Upper lobe of left lung (tissue), 4 donors: ENCODE measurements at regions not wholly inside any gene's neighbourhood (a gene's known extent, or its start where the extent isn't known, plus 50 kb on each side); places are given as distances from the start of the nearest gene placed in this dataset.

Experiments used
- EP300 ChIP-seq, 4 donors: sonication (generic); formaldehyde crosslinking; IDR thresholded peaks; one replicate each; pipeline ENCODE4 v1.5.1; 2017; ENCODE audit warnings: antibody characterized with exemption in 4 of 4, control low read depth in 2 of 4
- POLR2A ChIP-seq, 4 donors: fragments of 450-650 bp; IDR thresholded peaks; one replicate each; pipeline ENCODE4 v1.5.1; 2016 to 2017; ENCODE audit warnings: antibody characterized with exemption in 4 of 4, mild to moderate bottlenecking in 2 of 4
- TF ChIP-seq, protein P1 (sequence below), 6 experiments: fragments of 450-650 bp in 4 of 6; fragments of 200-600 bp in 2 of 6; sonication (generic) in 2 of 6; IDR thresholded peaks; one replicate each; pipeline ENCODE4 v1.5.1; 2016 to 2019; ENCODE audit warnings: antibody characterized with exemption in 6 of 6

DNA sequence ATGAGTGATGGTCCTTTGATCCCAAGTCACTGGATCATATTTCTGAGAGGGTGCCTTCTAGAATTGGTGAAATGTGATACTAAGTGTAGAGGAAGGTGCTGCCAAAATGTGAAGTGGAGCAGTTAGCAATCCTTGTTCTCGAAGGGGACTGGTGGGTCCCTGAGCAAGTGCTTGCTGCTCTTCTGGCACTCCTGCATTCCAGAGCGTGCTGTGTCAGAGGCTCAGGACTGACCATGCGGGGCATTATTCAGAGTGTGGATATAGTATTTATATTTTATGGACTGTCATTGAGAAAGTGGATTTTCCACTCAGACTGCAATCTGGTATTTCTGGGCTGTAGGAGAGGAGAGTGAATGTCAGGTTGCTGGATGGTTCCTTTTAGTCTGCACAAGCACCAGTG is 152.6 kb upstream of the KL start:
- TF ChIP-seq, protein P1, sequence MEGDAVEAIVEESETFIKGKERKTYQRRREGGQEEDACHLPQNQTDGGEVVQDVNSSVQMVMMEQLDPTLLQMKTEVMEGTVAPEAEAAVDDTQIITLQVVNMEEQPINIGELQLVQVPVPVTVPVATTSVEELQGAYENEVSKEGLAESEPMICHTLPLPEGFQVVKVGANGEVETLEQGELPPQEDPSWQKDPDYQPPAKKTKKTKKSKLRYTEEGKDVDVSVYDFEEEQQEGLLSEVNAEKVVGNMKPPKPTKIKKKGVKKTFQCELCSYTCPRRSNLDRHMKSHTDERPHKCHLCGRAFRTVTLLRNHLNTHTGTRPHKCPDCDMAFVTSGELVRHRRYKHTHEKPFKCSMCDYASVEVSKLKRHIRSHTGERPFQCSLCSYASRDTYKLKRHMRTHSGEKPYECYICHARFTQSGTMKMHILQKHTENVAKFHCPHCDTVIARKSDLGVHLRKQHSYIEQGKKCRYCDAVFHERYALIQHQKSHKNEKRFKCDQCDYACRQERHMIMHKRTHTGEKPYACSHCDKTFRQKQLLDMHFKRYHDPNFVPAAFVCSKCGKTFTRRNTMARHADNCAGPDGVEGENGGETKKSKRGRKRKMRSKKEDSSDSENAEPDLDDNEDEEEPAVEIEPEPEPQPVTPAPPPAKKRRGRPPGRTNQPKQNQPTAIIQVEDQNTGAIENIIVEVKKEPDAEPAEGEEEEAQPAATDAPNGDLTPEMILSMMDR (IDR thresholded peaks at IDR 0.05) = no peak
- TF ChIP-seq POLR2A (IDR thresholded peaks at IDR 0.05) (no peak), EP300 (IDR thresholded peaks at IDR 0.05) (no peak)
